Gastrocnemius medialis (tissue), 4 donors: ENCODE measurements at regions not wholly inside any gene's neighbourhood (a gene's known extent, or its start where the extent isn't known, plus 50 kb on each side); places are given as distances from the start of the nearest gene placed in this dataset.

Experiments
- ATAC-seq, 2 donors: fragments of 150-250 bp; one replicate each; pipeline ENCODE4 v1.9.1; 2016
- DNase-seq, 2 donors: peaks; one replicate each; pipeline ENCODE4 v3.0.0-alpha.2; 2019
- H3K27ac ChIP-seq, 4 donors: fragments of 200-600 bp; sonication (generic); 1 replicate in 1 of 4; 2 replicates in 3 of 4; pipeline ENCODE4 v1.5.1; 2016 to 2018; ENCODE audit warnings: mild to moderate bottlenecking in 2 of 4, moderate library complexity in 1 of 4
- H3K27me3 ChIP-seq, 3 donors: fragments of 200-600 bp; sonication (generic) in 2 of 3; 1 replicate in 1 of 3; 2 replicates in 2 of 3; pipeline versions ENCODE4 v1.5.1 to v1.6.0; 2016 to 2019; ENCODE audit warnings: mild to moderate bottlenecking in 1 of 3, moderate library complexity in 1 of 3
- H3K36me3 ChIP-seq, 2 donors: fragments of 200-600 bp; sonication (generic) in 1 of 2; one replicate each; pipeline ENCODE4 v1.5.1; 2017 to 2018
- H3K4me1 ChIP-seq, 2 donors: fragments of 200-600 bp; sonication (generic) in 1 of 2; one replicate each; pipeline ENCODE4 v1.5.1; 2016 to 2017; ENCODE audit warnings: mild to moderate bottlenecking in 2 of 2
- H3K4me3 ChIP-seq, 4 donors: fragments of 200-600 bp; sonication (generic) in 3 of 4; 1 replicate in 1 of 4; 2 replicates in 3 of 4; pipeline ENCODE4 v1.5.1; 2016 to 2019; ENCODE audit warnings: mild to moderate bottlenecking in 2 of 4
- H3K9me3 ChIP-seq, 3 donors: fragments of 200-600 bp; sonication (generic) in 2 of 3; 1 replicate in 1 of 3; 2 replicates in 2 of 3; pipeline ENCODE4 v1.5.1; 2016 to 2019
- CTCF ChIP-seq, 5 experiments: fragments of 450-650 bp in 3 of 5; fragments of 200-600 bp in 2 of 5; sonication (generic) in 2 of 5; IDR thresholded peaks in 4 of 5; conservative IDR thresholded peaks in 1 of 5; 1 replicate in 4 of 5; 2 replicates in 1 of 5; pipeline ENCODE4 v1.5.1; 2016 to 2019; ENCODE audit warnings: antibody characterized with exemption in 5 of 5, mild to moderate bottlenecking in 3 of 5, moderate library complexity in 3 of 5
- POLR2A ChIP-seq, 2 donors: fragments of 450-650 bp; IDR thresholded peaks; one replicate each; pipeline ENCODE4 v1.6.1; 2017; ENCODE audit warnings: antibody characterized with exemption in 2 of 2, mild to moderate bottlenecking in 2 of 2, moderate library complexity in 2 of 2
- in situ Hi-C, 4 donors: fragments of 200-750 bp; cut with MboI; loops; one replicate each; pipeline versions ENCODE4 v1.15.0 to v1.8.0; 2017; ENCODE audit warnings: low sequenced_read_pairs in 4 of 4
- intact Hi-C: fragments of 100-400 bp; cut with DNase I; formaldehyde crosslinking; loops from one replicate; pipeline ENCODE4 v1.15.1; 2023; ENCODE audit warnings: low total_unique reads

GRCh38 chr2:226383461-226383860 is 416.2 kb downstream of the IRS1 start:
- Histone ChIP-seq H3K4me1 (peaks cover 13 to 16% of the 10 kb centered on the region in 2 donors), H3K27me3 (no peaks in the 10 kb centered on the region), H3K9me3 (no peaks in the 10 kb centered on the region), H3K27ac (no peak overlapping the region), H3K36me3 (no peaks in the 10 kb centered on the region), H3K4me3 (no peak overlapping the region)
- TF ChIP-seq CTCF (IDR thresholded peaks at IDR 0.05 in 4 of 5, conservative IDR thresholded peaks at IDR 0.05 in 1 of 5) (no peak), POLR2A (IDR thresholded peaks at IDR 0.05) (no peak)
- in situ Hi-C loops (no loop called here), intact Hi-C loops (no loop called here)
- ATAC-seq, result no peak
- no peak for DNase-seq

- intact Hi-C loops, result no loop called here
- H3K4me3 ChIP-seq, result no peak overlapping the region
- H3K27ac ChIP-seq, result no peak overlapping the region
- H3K27me3 ChIP-seq, result no peaks in the 10 kb centered on the region
- ATAC-seq (peak; percentile 46 to 58), DNase-seq (peak; percentile 4 to 54)
- H3K9me3 ChIP-seq, result no peaks in the 10 kb centered on the region
- no peaks in the 10 kb centered on the region for H3K36me3 ChIP-seq
- H3K4me1 ChIP-seq, result peaks cover 13 to 16% of the 10 kb centered on the region in 2 donors
- in situ Hi-C loops, result no loop called here
- TF ChIP-seq CTCF (IDR thresholded peaks at IDR 0.05 in 4 of 5, conservative IDR thresholded peaks at IDR 0.05 in 1 of 5) (no peak), POLR2A (IDR thresholded peaks at IDR 0.05) (no peak)
Observed at GRCh38 chr2:226380679-226381078, 418.9 kb downstream of the IRS1 start.

DNA sequence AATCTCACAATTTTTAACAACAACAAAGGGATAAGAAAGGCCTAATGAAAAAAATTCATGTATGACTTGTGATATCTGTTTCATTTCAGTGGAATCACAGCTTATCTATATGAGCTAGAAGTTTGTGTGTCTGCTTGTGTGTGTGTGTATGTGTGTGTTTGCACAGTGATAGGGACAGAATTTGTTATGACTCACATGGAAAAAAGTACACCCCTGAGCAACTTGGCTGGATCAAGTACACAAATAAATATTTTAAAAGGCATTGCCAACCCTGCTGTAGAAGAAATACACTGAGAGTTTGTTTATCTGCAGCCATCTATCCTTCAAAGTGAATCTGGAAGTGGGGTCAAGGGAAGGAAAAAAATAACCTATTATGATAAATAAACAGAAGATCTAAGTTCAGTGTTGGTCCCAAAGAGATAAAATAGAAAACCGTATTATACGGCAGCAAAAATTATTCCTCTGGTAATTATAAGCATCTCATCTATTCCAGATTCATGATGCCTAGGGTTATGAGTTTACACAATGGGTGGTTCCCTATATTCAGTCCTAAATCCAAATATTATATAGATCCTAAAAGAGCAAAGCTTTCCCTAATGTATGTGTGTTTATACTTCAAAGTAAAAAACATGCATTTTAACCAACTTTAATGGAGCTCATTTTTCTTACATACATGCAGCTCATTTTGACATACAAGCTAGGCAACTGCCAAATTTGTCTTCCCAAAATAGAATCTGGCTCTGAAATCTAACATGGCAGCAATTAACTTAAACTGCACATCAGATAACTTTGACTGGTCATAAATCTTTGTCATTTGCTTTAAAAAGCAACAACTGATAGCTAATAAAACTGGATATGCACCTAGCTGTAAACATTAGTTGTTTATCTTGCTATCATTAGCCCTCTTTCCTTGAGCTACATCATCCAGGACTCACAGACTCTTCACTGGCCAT is 420.6 kb downstream of the IRS1 start:
- peaks cover 13 to 16% of the 10 kb centered on the region in 2 donors for H3K4me1 ChIP-seq
- TF ChIP-seq CTCF (IDR thresholded peaks at IDR 0.05 in 4 of 5, conservative IDR thresholded peaks at IDR 0.05 in 1 of 5) (no peak), POLR2A (IDR thresholded peaks at IDR 0.05) (no peak)
- in situ Hi-C loops, result no loop called here
- no peak for ATAC-seq
- intact Hi-C loops, result no loop called here
- H3K9me3 ChIP-seq, result no peaks in the 10 kb centered on the region
- no peak for DNase-seq
- no peaks in the 10 kb centered on the region for H3K36me3 ChIP-seq
- peak overlapping the region in 1 of 4 donors; percentile 47 for H3K27ac ChIP-seq
- H3K4me3 ChIP-seq, result no peak overlapping the region
- H3K27me3 ChIP-seq, result no peaks in the 10 kb centered on the region

GRCh38 chr2:226376516-226377180 is 423.0 kb downstream of the IRS1 start:
- TF ChIP-seq CTCF (IDR thresholded peaks at IDR 0.05 in 4 of 5, conservative IDR thresholded peaks at IDR 0.05 in 1 of 5) (no peak), POLR2A (IDR thresholded peaks at IDR 0.05) (no peak)
- H3K36me3 ChIP-seq, result no peaks in the 10 kb centered on the region
- no peaks in the 10 kb centered on the region for H3K9me3 ChIP-seq
- intact Hi-C loops (no loop called here), in situ Hi-C loops (no loop called here)
- peaks cover 13 to 16% of the 10 kb centered on the region in 2 donors for H3K4me1 ChIP-seq
- no peaks in the 10 kb centered on the region for H3K27me3 ChIP-seq
- DNase-seq (no peak), ATAC-seq (no peak)
- no peak overlapping the region for H3K27ac ChIP-seq
- H3K4me3 ChIP-seq, result no peak overlapping the region
